ENCODE measurements at regions not wholly inside any gene's neighbourhood (a gene's known extent, or its start where the extent isn't known, plus 50 kb on each side); places are given as distances from the start of the nearest gene placed in this dataset.

GRCh38 chr20:51335329-51335841, 207.1 kb downstream of the NFATC2 start:
- FAIRE-seq, result no peak

GRCh38 chr20:51334609-51335008, 207.9 kb downstream of the NFATC2 start:
- DNase-seq (ENCODE audit: insufficient read length, low spot score) (no peak), FAIRE-seq (no peak)
- no peak for TF ChIP-seq POLR2A (IDR thresholded peaks at IDR 0.05; ENCODE audit: low read depth, low read length)
- TF ChIP-seq TAF1 (IDR thresholded peaks at IDR 0.05; ENCODE audit: low read depth, low read length), result no peak
- no peak for TF ChIP-seq PAX5 (IDR thresholded peaks at IDR 0.05; ENCODE audit: insufficient read depth, low read length, severe bottlenecking)
- no peak for TF ChIP-seq POU2F2 (IDR thresholded peaks at IDR 0.05; ENCODE audit: low read depth, low read length)
- TF ChIP-seq SPI1 (IDR thresholded peaks at IDR 0.05; ENCODE audit: low read depth, low read length), result no peak
- TF ChIP-seq POLR2AphosphoS5 (IDR thresholded peaks at IDR 0.05; ENCODE audit: low read depth, low read length), result no peak

More at GRCh38 chr20:51335329-51335841, 207.1 kb downstream of the NFATC2 start:
- DNase-seq (ENCODE audit: insufficient read length, low spot score), result no peak
- TF ChIP-seq PAX5 (IDR thresholded peaks at IDR 0.05; ENCODE audit: insufficient read depth, low read length, severe bottlenecking), result no peak
- TF ChIP-seq POLR2A (IDR thresholded peaks at IDR 0.05; ENCODE audit: low read depth, low read length), result no peak
- no peak for TF ChIP-seq POLR2AphosphoS5 (IDR thresholded peaks at IDR 0.05; ENCODE audit: low read depth, low read length)
- no peak for TF ChIP-seq POU2F2 (IDR thresholded peaks at IDR 0.05; ENCODE audit: low read depth, low read length)

DNA sequence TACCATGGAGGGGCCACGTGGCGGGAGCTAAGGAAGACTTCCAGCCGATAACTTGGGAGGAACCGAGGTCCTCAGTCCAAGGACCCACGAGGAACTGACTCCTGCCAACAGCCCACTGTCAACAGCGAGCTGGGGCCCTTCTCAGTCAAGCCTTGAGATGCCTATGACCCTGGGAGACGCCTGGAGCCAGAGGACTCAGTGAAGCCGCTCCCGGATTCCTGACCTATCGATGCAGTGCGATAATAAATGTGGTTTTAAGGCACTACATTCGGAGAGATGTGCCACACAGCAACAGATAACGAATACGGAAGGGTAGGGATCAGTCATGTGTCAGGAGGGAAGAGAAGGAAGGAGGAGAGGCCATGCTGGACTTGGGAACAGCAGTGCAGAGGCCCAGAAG, 208.5 kb downstream of the NFATC2 start:
- TF ChIP-seq PAX5 (IDR thresholded peaks at IDR 0.05; ENCODE audit: insufficient read depth, low read length, severe bottlenecking), result no peak
- TF ChIP-seq POLR2AphosphoS5 (IDR thresholded peaks at IDR 0.05; ENCODE audit: low read depth, low read length), result no peak
- no peak for TF ChIP-seq POLR2A (IDR thresholded peaks at IDR 0.05; ENCODE audit: low read depth, low read length)
- TF ChIP-seq POU2F2 (IDR thresholded peaks at IDR 0.05; ENCODE audit: low read depth, low read length), result no peak
- TF ChIP-seq SPI1 (IDR thresholded peaks at IDR 0.05; ENCODE audit: low read depth, low read length), result no peak
- TF ChIP-seq TAF1 (IDR thresholded peaks at IDR 0.05; ENCODE audit: low read depth, low read length), result no peak
- no peak for FAIRE-seq

DNA sequence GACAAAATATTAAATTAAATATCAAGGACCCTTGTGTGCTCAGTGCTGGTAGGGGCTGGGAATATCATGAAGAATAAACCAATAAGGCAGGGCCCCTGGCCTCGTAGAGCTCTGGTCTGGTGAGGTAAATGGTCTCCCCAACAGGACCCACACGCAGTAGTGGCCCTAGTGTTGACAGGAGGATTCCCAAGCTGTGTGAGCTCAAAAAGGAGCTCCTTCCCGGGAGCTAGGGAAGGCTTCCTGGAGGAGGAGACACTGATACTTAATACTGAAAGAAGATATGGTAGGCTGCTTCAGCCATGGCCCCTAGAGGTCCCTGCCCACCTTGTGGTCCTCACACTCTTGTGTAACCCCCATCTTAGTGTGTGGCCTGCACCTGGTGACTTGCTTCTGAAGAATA, 209.1 kb downstream of the NFATC2 start:
- FAIRE-seq, result no peak
- DNase-seq (ENCODE audit: insufficient read length, low spot score), result no peak
- no peak for TF ChIP-seq PAX5 (IDR thresholded peaks at IDR 0.05; ENCODE audit: insufficient read depth, low read length, severe bottlenecking)
- TF ChIP-seq POLR2AphosphoS5 (IDR thresholded peaks at IDR 0.05; ENCODE audit: low read depth, low read length), result no peak
- no peak for TF ChIP-seq POLR2A (IDR thresholded peaks at IDR 0.05; ENCODE audit: low read depth, low read length)
- no peak for TF ChIP-seq POU2F2 (IDR thresholded peaks at IDR 0.05; ENCODE audit: low read depth, low read length)
- no peak for TF ChIP-seq SPI1 (IDR thresholded peaks at IDR 0.05; ENCODE audit: low read depth, low read length)
- TF ChIP-seq TAF1 (IDR thresholded peaks at IDR 0.05; ENCODE audit: low read depth, low read length), result no peak

More for the DNA sequence above, 208.5 kb downstream of the NFATC2 start:
- no peak for DNase-seq (ENCODE audit: insufficient read length, low spot score)

- FAIRE-seq, result no peak
- DNase-seq (ENCODE audit: insufficient read length, low spot score), result no peak
- TF ChIP-seq SPI1 (IDR thresholded peaks at IDR 0.05; ENCODE audit: low read depth, low read length), result no peak
- TF ChIP-seq TAF1 (IDR thresholded peaks at IDR 0.05; ENCODE audit: low read depth, low read length), result no peak
- no peak for TF ChIP-seq POU2F2 (IDR thresholded peaks at IDR 0.05; ENCODE audit: low read depth, low read length)
- TF ChIP-seq POLR2AphosphoS5 (IDR thresholded peaks at IDR 0.05; ENCODE audit: low read depth, low read length), result no peak
- TF ChIP-seq PAX5 (IDR thresholded peaks at IDR 0.05; ENCODE audit: insufficient read depth, low read length, severe bottlenecking), result no peak
- TF ChIP-seq POLR2A (IDR thresholded peaks at IDR 0.05; ENCODE audit: low read depth, low read length), result no peak
These were observed 211.0 kb downstream of the NFATC2 start for GRCh38 chr20:51331481-51331880.

DNA sequence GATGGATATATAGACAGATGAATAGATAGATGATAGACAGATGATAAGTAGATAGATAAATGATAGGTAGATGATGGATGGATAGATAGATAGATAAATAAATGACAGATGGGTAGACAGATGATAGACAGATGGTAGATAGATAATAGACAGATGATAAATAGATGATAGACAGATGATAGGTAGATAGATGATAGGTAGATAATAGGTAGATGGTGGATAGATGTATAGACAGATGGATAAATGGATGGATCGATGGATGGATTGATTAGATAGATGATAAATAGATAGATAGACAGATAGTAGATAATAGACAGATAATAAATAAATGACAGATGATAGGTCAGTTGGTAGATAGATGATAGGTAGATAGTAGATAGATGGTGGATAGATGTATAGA, 212.7 kb downstream of the NFATC2 start:
- no peak for FAIRE-seq
- DNase-seq (ENCODE audit: insufficient read length, low spot score), result no peak
- no peak for TF ChIP-seq PAX5 (IDR thresholded peaks at IDR 0.05; ENCODE audit: insufficient read depth, low read length, severe bottlenecking)
- TF ChIP-seq POU2F2 (IDR thresholded peaks at IDR 0.05; ENCODE audit: low read depth, low read length), result no peak
- TF ChIP-seq POLR2A (IDR thresholded peaks at IDR 0.05; ENCODE audit: low read depth, low read length), result no peak
- TF ChIP-seq POLR2AphosphoS5 (IDR thresholded peaks at IDR 0.05; ENCODE audit: low read depth, low read length), result no peak
- no peak for TF ChIP-seq SPI1 (IDR thresholded peaks at IDR 0.05; ENCODE audit: low read depth, low read length)
- no peak for TF ChIP-seq TAF1 (IDR thresholded peaks at IDR 0.05; ENCODE audit: low read depth, low read length)

DNA sequence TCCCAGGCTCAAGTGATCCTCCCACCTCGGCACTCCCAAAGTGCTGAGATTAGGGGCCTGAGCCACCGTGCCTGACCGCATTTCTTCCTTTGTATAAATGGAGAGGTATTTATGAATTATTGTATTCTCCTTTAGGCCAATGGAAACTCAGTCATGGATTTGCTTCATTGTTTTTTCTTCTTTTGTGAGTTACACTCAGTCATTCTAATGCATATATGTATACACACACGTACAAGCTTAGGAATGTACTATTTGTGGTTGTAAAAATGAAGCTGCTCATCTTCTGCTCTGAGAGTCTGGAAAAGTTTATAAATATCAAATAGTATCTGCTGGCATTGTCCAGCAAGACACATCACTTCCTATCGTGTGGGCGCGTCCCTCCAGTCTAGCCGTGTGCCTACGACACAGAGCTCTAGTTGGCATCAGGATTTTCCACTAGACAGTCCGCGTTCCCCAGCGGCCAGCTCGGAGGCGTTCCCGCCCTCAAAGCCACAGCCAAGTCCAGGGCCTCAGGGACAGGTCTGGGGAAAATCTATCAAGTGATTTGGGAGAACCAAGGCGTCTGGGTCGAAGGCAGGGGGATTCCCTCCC, 215.2 kb downstream of the NFATC2 start:
- TF ChIP-seq PAX5 (IDR thresholded peaks at IDR 0.05; ENCODE audit: insufficient read depth, low read length, severe bottlenecking) (no peak), TAF1 (IDR thresholded peaks at IDR 0.05; ENCODE audit: low read depth, low read length) (no peak), SPI1 (IDR thresholded peaks at IDR 0.05; ENCODE audit: low read depth, low read length) (no peak), POLR2A (IDR thresholded peaks at IDR 0.05; ENCODE audit: low read depth, low read length) (no peak), POU2F2 (IDR thresholded peaks at IDR 0.05; ENCODE audit: low read depth, low read length) (no peak), POLR2AphosphoS5 (IDR thresholded peaks at IDR 0.05; ENCODE audit: low read depth, low read length) (no peak)
- FAIRE-seq, result no peak
- DNase-seq (ENCODE audit: insufficient read length, low spot score), result no peak

DNA sequence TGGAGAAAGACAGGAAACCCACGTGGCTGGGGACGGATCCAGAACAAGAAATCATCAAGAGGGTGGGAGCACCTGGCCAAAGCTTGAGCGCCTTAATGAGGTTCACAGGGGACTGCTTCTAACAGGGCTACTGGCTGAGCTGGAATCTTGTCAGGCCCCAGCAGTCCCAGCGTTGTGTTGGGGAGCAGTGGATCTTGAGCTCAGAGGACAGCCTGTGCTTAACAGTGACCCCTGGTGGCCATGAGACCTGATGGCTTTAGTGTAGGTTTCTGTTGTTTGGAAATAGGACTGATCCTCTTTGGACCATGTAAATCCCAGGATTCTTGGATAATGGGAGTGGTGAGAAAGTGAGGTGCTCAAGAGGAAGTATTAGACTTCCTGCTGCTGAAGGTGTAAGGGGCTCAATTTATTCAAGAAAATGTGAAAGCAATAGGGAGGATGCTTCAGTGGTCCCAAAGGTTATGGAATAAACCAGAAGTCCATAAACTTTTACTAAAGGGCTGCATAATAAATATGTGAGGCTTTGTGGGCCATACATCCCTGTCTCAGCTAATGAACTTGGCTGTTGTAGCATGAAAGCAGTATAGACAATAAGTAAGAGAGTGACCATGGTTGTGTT, 216.2 kb downstream of the NFATC2 start:
- DNase-seq (ENCODE audit: insufficient read length, low spot score) (no peak), FAIRE-seq (no peak)
- TF ChIP-seq PAX5 (IDR thresholded peaks at IDR 0.05; ENCODE audit: insufficient read depth, low read length, severe bottlenecking) (no peak), SPI1 (IDR thresholded peaks at IDR 0.05; ENCODE audit: low read depth, low read length) (no peak), TAF1 (IDR thresholded peaks at IDR 0.05; ENCODE audit: low read depth, low read length) (no peak), POU2F2 (IDR thresholded peaks at IDR 0.05; ENCODE audit: low read depth, low read length) (no peak), POLR2A (IDR thresholded peaks at IDR 0.05; ENCODE audit: low read depth, low read length) (no peak), POLR2AphosphoS5 (IDR thresholded peaks at IDR 0.05; ENCODE audit: low read depth, low read length) (no peak)

DNA sequence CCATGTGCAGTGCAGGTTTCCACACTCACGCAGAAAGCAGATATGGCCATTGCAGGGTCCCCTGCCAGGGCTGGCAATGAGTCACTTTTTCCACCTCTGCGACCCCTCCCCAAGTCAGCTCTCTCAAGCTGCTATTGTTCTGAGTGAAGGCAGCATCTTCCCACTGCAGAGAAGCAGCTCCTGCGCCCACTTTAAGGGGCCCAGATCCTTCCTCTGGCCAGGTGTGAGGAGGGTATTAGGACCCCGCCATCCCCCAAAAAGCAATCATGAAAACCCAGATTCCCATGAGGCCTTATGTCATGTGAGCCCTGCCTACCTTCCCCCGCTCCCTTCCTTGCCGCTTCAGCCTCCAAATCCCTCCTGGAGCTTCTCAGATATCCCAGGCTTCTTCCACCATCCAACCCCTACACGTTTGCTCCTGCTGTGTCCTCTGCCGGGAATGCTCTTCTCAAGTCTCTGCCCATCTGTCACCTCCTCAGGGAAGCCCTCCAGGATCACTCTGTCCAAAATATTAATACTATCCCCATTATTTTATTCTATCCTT, 220.3 kb downstream of the NFATC2 start:
- no peak for FAIRE-seq
- DNase-seq (ENCODE audit: insufficient read length, low spot score), result no peak

More for the DNA sequence above, 220.3 kb downstream of the NFATC2 start:
- TF ChIP-seq PAX5 (IDR thresholded peaks at IDR 0.05; ENCODE audit: insufficient read depth, low read length, severe bottlenecking) (no peak), POU2F2 (IDR thresholded peaks at IDR 0.05; ENCODE audit: low read depth, low read length) (no peak), POLR2A (IDR thresholded peaks at IDR 0.05; ENCODE audit: low read depth, low read length) (no peak), POLR2AphosphoS5 (IDR thresholded peaks at IDR 0.05; ENCODE audit: low read depth, low read length) (no peak), TAF1 (IDR thresholded peaks at IDR 0.05; ENCODE audit: low read depth, low read length) (no peak), SPI1 (IDR thresholded peaks at IDR 0.05; ENCODE audit: low read depth, low read length) (no peak)
